GM18861 (cell line): ENCODE measurements at regions not wholly inside any gene's neighbourhood (a gene's known extent, or its start where the extent isn't known, plus 50 kb on each side); places are given as distances from the start of the nearest gene placed in this dataset.

ENCODE experiments used
- ATAC-seq: cut with Tn5 transposase; IDR thresholded peaks from one replicate; pipeline ENCODE4 v1.9.1; 2021; ENCODE audit not compliant: unreplicated experiment

- no peak for ATAC-seq
These were observed 220.7 kb downstream of the ENGASE start for GRCh38 chr17:79295307-79295706.

DNA sequence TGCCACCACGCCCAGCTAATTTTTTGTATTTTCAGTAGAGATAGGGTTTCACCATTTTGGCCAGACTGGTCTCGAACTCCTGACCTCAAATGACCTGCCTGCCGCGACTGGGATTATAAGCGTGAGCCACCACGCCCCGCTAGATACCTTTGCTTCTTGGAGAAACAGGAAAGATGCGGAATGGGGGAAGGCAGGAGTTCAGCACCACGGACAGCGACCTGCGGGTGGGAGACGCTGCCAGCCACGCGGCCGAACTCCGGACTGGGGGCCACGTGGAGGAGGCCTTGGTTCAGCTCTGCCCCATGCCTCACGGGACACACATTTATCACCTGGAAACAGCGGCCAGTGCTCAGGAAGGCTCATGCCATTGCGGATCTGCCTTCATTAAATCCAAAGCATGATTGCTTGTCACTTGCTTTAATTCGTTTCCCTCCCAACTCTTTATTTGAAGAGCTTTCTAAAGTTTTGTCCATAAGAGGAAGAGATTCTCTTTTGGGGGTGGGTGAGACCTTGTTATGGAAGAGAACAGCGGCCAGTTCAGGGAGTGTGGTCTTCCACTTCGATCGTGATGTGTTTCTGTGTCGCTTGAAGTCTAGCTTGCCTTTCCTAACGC, 219.9 kb downstream of the ENGASE start:
- no peak for ATAC-seq

GRCh38 chr17:79292501-79292900, 217.9 kb downstream of the ENGASE start:
- no peak for ATAC-seq

GRCh38 chr17:79291391-79291790, 216.8 kb downstream of the ENGASE start:
- no peak for ATAC-seq

DNA sequence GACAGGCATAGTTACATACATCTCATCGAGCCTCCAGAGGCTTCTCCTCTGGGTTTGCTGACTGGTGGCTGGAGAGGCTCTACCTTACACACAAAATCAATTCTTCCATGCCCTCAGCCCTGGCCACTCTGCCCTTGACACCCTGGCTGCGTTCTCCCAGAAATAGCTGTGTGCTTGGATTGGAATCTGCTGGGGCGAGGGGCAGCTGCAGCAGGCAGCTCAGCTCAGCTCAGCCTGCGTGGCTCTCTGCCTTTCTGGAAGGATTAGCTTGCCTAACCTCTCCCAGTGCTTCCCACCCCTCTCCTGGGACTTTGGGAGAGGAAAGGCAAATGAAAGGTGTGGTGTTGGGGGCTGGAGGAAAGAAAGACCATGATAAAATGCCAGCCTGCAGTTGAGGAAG, 216.1 kb downstream of the ENGASE start:
- ATAC-seq, result no peak

GRCh38 chr17:79288950-79289349, 214.3 kb downstream of the ENGASE start:
- no peak for ATAC-seq

- no peak for ATAC-seq
These were observed 211.8 kb downstream of the ENGASE start for GRCh38 chr17:79286440-79286839.

GRCh38 chr17:79285973-79286372, 211.3 kb downstream of the ENGASE start:
- ATAC-seq, result no peak

- no peak for ATAC-seq
These were observed 207.7 kb downstream of the ENGASE start for GRCh38 chr17:79282294-79282693.

DNA sequence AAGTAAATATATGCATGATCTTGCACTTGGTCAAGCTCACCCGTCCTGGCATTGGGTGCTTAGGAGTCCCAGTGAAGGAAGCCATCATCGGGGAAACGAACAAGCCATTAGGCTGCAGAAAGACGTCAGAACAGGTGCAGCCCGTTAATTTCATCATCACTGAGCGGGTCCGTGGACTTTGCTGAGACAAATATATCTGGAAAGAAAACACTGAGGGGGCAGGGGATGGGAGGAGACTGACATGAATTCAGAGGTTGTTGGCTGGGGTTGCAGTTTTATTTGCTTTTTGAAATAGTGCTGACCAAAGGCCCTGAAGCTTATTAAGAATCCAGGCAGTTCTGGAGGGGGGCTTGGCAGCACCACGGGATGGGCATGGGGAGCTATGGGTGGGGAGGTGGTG, 207.2 kb downstream of the ENGASE start:
- ATAC-seq, result no peak

- no peak for ATAC-seq
These were observed 206.4 kb downstream of the ENGASE start for GRCh38 chr17:79280866-79281572.

GRCh38 chr17:79280010-79280409, 205.4 kb downstream of the ENGASE start:
- no peak for ATAC-seq

- no peak for ATAC-seq
These were observed 204.7 kb downstream of the ENGASE start for GRCh38 chr17:79279320-79279719.

DNA sequence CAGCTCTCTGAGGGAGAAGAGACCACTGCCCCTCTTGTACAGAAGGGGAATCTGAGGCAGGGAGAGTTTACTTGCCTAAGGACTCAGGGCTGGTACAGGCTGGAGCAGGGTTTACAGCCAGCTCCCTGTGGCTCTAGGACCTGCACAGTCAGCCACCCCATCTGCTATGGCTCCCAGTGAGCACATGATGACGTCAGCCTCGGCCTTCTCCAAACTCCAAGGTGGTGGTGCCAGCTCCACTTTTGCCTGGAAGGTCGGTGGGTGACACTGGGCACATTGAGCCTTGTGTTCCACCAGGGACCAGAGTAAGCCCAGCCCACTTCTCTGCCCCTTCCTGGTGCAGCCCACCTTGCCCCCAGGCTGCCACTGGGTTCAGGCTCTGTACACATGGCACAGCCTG, 202.2 kb downstream of the ENGASE start:
- ATAC-seq, result no peak

GRCh38 chr17:79273660-79274059, 199.0 kb downstream of the ENGASE start:
- no peak for ATAC-seq

DNA sequence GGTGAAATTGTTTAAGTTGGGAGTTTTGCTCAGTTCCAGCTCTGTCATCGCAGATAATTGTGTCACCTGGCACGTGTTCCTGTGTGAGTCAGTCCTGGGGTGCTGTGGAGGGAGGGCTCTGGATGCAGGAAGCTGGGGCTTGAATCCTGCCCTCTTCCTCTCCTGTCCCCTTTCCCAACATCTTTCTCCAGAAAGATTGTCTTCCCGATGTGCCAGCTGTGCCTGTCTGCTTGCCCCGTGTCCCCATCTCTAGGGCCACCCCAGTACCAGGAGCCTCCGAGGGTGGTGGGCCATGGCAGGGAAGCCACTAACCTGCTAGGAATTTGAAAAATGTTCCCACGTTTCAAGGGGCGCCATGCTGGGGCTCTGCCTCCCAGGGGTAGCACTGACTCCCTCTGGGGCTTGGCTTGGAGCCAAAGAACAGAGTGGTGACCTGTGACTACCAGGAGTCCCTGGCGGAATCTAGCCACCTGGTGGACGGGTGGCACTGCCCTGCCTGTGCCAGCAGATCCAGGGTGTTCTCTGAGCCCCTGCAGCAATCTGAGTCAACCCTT, 198.1 kb downstream of the ENGASE start:
- no peak for ATAC-seq

- no peak for ATAC-seq
These were observed 197.6 kb downstream of the ENGASE start for GRCh38 chr17:79272220-79272619.

DNA sequence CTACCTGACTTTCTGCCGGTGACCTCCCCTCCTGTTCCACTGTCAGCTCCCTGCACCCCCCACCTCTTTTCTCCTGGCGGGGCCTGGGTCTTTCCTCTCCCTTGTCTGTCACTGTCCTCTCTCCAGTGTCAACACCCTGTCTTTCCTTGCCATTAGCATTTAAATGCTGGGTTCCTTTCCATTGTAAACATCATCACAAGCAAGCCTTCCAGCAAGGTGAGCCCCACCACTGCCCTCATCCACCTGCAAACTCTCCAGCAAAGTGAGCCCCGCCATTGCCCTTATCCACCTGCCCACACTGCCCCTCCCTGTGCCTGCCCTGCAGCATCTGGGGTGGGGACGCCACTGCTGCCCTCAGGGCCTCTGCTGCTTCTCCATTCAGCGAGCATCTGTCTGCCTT, 195.0 kb downstream of the ENGASE start:
- ATAC-seq, result no peak

GRCh38 chr17:79263191-79263590, 188.6 kb downstream of the ENGASE start:
- no peak for ATAC-seq

DNA sequence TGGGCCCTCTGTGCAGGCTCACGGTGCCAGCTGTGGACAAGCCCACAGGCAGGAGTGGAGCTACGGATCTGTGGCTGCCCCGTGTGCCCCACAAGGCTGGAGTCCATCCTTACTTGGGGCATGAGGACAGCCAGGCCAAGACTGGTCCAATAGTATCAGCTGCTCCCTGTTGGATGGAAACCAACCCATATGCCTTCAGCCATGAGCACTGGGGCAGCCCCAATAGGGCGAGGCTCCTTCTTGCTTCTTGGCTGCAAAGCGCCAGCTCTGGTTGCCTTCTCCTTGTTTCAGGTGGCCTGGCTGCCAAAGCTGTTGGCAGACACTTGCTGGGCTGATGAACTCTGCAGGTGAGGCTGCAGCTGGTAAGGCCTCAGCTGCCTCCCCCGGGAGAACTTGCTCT, 188.0 kb downstream of the ENGASE start:
- no peak for ATAC-seq

DNA sequence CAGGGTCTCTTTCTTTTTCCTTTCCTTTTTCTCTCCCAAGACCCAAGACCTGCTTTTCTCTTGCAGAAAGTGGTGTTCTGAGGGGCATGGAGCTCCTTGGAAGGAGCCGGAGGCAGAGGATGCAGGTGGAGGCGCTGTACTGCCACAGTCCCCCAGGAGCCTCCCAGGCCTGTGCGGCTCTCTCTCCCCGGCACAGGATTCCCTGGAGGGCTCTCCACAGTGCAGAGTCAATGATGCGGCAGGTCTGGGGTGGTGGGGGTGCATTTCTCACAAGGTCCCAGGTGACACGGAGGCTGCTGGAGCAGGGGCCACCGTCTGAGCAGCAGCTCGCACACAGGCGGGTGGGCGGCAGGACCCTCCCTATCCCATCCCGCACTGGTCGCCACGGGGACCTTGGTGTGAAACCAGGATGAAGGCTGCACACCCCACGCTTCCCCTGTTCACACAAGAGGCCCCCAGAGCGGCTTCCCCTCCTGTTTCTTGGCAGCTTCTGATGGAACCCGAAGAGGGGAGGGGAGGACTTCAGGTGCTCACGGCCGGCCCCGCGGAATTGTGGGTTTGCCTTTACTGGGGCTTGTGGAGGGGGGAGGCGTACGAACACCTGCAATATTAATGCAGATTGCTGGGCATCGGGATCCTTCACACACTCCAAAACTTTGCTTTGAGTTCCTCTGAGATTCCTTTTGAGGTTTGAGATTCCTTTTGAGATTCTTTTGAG, 186.9 kb downstream of the ENGASE start:
- ATAC-seq, result no peak

DNA sequence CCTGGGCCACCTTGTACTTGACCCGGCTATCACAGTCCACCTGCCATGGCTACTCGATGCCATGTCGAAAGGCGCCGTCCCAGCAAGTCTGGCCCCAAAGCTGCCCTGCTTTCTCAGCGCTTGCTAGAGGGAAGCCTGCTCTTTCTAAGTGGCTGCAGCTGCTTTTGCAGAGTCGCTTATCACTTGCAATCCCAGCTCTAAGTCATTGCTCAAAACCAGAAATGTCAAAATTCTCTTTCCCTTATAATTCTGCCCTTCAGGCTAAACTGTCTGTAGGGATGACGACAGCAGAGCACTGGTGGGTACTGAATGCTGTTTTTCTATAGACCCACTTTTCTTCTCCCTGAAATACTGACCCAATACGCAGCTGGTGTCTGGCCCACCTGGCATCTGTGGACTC, 184.2 kb downstream of the ENGASE start:
- no peak for ATAC-seq
